Testis (tissue), 2 donors: ENCODE measurements at regions not wholly inside any gene's neighbourhood (a gene's known extent, or its start where the extent isn't known, plus 50 kb on each side); places are given as distances from the start of the nearest gene placed in this dataset.

Source experiments
- DNase-seq: peaks from one replicate; pipeline ENCODE4 v3.0.0-alpha.2; 2019
- H3K27ac ChIP-seq, 2 donors: fragments of 200-600 bp; sonication (generic); one replicate each; pipeline ENCODE4 v1.5.1; 2019
- H3K27me3 ChIP-seq: fragments of 200-600 bp; sonication (generic); one replicate; pipeline ENCODE4 v1.5.1; 2019
- H3K36me3 ChIP-seq: fragments of 200-600 bp; sonication (generic); one replicate; pipeline ENCODE4 v1.5.1; 2017; ENCODE audit warnings: low read depth; ENCODE audit errors: missing control alignments
- H3K4me1 ChIP-seq: fragments of 200-600 bp; sonication (generic); one replicate; pipeline ENCODE4 v1.5.1; 2019
- H3K4me3 ChIP-seq, 2 donors: fragments of 200-600 bp; sonication (generic); one replicate each; pipeline ENCODE4 v1.5.1; 2017 to 2019
- H3K9me3 ChIP-seq: fragments of 200-600 bp; sonication (generic); one replicate; pipeline ENCODE4 v1.5.1; 2017
- POLR2A ChIP-seq: fragments of 450-650 bp; IDR thresholded peaks from one replicate; pipeline ENCODE4 v1.6.1; 2017; ENCODE audit warnings: antibody characterized with exemption, mild to moderate bottlenecking, moderate library complexity
- WGBS, 2 donors: methylation state at CpG; one replicate each; pipeline ENCODE4 v1.1.5; 2018; 5-methylcytosine and 5-hydroxymethylcytosine counted together
- intact Hi-C: fragments of 100-400 bp; cut with DNase I; formaldehyde crosslinking; loops from one replicate; pipeline ENCODE4 v1.15.1; 2023; ENCODE audit warnings: low total_unique reads
- TF ChIP-seq, protein P1 (sequence below), 3 experiments: fragments of 450-650 bp in 2 of 3; fragments of 200-600 bp in 1 of 3; sonication (generic) in 1 of 3; IDR thresholded peaks; one replicate each; pipeline ENCODE4 v1.5.1; 2016 to 2019; ENCODE audit warnings: antibody characterized with exemption in 3 of 3, mild to moderate bottlenecking in 2 of 3, moderate library complexity in 1 of 3

DNA sequence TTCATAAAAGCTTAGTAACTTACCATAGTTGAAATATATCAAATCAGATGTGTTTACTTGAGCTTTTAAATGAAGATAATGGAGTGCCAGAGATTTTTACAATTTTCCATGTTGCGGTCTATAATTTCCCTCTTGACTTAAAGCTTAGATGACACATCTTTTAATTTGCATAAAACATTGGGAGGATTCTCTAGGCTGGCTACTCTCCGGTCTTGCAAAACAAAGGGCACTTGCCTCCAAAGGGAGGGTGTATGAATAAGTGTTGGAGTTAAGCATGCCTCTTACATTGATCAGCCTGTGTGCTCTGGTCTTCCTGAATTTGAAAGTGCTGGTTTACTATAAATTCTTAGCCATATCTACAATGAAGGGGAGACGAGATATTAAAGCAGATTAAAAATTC is 336.4 kb upstream of the NAV3 start:
- H3K27ac ChIP-seq, result no peak overlapping the region
- no peaks in the 10 kb centered on the region for H3K27me3 ChIP-seq
- H3K9me3 ChIP-seq, result no peaks in the 10 kb centered on the region
- DNase-seq, result no peak
- H3K4me1 ChIP-seq, result no peaks in the 10 kb centered on the region
- no peaks in the 10 kb centered on the region for H3K36me3 ChIP-seq
- 86 to 90% methylated on average over 3 of the region's 3 CpGs for WGBS, 2 donors
- intact Hi-C loops, result no loop called here
- no peak for TF ChIP-seq POLR2A
- TF ChIP-seq, protein P1, sequence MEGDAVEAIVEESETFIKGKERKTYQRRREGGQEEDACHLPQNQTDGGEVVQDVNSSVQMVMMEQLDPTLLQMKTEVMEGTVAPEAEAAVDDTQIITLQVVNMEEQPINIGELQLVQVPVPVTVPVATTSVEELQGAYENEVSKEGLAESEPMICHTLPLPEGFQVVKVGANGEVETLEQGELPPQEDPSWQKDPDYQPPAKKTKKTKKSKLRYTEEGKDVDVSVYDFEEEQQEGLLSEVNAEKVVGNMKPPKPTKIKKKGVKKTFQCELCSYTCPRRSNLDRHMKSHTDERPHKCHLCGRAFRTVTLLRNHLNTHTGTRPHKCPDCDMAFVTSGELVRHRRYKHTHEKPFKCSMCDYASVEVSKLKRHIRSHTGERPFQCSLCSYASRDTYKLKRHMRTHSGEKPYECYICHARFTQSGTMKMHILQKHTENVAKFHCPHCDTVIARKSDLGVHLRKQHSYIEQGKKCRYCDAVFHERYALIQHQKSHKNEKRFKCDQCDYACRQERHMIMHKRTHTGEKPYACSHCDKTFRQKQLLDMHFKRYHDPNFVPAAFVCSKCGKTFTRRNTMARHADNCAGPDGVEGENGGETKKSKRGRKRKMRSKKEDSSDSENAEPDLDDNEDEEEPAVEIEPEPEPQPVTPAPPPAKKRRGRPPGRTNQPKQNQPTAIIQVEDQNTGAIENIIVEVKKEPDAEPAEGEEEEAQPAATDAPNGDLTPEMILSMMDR (IDR thresholded peaks at IDR 0.05), result no peak
- no peak overlapping the region for H3K4me3 ChIP-seq

DNA sequence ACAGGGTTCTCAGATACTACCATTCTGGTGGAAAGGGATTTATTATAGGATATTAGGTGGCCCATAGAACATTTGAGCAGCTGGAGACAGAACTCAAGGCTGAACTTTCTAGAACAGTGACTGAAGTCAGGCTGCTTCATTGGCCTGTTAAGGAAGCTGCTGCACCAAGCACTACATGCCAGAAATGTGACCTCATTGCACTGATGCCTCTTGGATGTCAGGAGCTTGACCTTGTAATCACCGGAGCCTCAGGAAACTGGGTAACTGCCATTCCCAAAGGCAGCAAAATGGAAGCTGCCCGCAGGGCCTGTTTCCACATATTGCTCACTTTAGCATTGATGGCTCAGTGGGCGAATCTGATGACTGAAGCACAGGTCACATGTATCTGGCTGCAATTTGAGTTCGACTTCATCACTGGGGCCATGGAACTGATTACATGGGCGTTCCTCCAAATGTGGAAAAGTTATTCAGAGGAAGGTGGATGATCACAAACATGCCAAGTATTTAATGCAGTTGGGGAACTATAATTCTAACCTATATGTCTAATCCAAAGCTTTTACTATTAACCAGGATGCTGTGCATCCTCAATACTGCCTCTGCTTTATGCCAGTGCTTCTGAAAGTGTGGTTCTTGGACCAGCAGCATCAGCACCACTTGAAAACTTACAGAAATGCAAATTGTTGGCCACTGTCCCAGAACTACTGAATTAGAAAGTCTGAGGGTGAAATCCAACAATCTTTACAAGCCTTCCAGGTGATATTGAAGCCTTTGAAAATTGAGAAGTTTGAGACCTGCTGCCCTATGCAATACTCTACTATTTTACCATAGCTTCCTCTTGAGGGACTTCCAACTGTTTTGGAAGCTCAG is 337.2 kb upstream of the NAV3 start:
- DNase-seq, result no peak
- intact Hi-C loops, result no loop called here
- TF ChIP-seq, protein P1 (IDR thresholded peaks at IDR 0.05), result no peak
- no peak for TF ChIP-seq POLR2A
- 86% methylated on average over 5 of the region's 5 CpGs for WGBS, 2 donors
- Histone ChIP-seq H3K4me3 (no peak overlapping the region), H3K27ac (no peak overlapping the region), H3K27me3 (no peaks in the 10 kb centered on the region), H3K9me3 (no peaks in the 10 kb centered on the region), H3K36me3 (no peaks in the 10 kb centered on the region), H3K4me1 (no peaks in the 10 kb centered on the region)

DNA sequence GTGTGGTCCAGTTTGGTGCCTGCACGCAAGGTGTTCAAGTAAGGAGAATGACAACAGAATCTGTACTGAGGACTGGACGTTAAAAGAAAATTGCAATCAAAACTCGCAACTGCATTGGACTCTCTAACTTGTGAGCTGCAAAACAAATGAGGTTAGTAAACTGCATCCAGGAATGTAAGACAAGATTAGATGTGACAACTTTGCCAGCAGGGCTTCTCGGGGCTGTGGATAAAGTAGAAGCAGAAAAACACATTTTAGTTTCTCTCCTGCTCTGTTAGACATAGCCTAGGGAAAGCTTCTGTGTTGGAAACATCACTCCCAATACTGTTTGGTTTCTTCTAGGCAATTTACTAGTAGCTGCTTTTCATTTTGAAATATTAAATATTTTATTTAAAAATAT is 338.2 kb upstream of the NAV3 start:
- Histone ChIP-seq H3K4me3 (no peak overlapping the region), H3K27me3 (no peaks in the 10 kb centered on the region), H3K4me1 (no peaks in the 10 kb centered on the region), H3K27ac (no peak overlapping the region), H3K9me3 (no peaks in the 10 kb centered on the region), H3K36me3 (no peaks in the 10 kb centered on the region)
- DNase-seq, result no peak
- WGBS, 2 donors, result 80 to 81% methylated on average over 4 of the region's 4 CpGs
- intact Hi-C loops, result no loop called here
- TF ChIP-seq, protein P1 (IDR thresholded peaks at IDR 0.05), result no peak
- no peak for TF ChIP-seq POLR2A

DNA sequence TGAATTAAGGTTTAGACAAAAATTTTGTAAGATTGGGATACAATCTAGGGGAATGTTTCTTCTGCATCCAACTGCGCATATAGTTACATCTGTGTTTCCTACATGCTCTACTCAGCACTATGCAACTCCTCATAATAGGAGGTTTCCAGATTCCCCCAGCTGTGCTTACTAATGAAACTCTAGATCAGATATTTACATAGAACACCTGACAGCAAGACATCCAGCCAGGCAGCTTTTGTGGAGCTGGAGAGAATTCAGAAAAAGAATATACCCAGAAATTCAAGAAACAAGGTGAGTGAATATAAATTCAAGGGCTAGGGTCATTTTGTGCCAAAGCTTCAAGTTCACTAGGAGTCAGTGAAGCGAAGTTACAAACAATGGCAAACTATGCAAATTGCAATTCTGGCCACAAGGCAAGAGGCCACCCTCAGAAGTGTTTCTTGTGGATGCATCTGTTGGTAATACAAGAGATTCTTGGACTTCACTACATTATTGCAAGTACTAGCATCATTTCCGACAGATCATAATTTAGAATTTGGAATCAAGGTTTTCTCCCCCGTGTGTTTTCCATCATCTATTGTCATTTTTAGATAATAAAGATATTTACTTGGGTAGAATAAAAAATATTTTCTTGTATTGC is 341.2 kb upstream of the NAV3 start:
- no peaks in the 10 kb centered on the region for H3K27me3 ChIP-seq
- 70 to 76% methylated on average over 4 of the region's 4 CpGs for WGBS, 2 donors
- intact Hi-C loops, result no loop called here
- H3K36me3 ChIP-seq, result no peaks in the 10 kb centered on the region
- no peak for TF ChIP-seq POLR2A
- TF ChIP-seq, protein P1 (IDR thresholded peaks at IDR 0.05), result no peak
- H3K4me3 ChIP-seq, result no peak overlapping the region
- no peak for DNase-seq
- no peaks in the 10 kb centered on the region for H3K9me3 ChIP-seq
- H3K27ac ChIP-seq, result no peak overlapping the region
- H3K4me1 ChIP-seq, result no peaks in the 10 kb centered on the region
